ENCODE measurements at regions not wholly inside any gene's neighbourhood (a gene's known extent, or its start where the extent isn't known, plus 50 kb on each side); places are given as distances from the start of the nearest gene placed in this dataset.

DNA sequence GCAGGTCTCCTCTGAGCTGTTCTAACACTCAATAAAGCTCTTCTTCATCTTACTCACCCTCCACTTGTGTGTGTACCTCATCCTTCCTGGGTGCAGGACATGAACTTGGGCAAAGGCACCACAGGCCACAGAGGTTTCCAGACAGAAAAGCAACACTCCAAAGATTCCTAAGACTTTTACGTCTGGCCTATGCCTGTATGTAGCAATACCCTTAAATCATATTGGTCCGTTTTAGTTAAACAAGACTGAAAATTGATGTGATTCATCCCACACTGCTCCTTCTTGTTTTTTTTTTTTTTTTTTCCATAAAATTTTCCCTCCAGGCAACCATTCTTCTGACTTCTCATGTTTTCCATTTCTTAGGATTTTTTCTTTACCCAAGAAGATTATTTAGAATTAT is 404.3 kb downstream of the PID1 start:
- DNase-seq: no peak
- in situ Hi-C loops (cut with MboI; ENCODE audit: low pct_unique_long_range_greater_than_20kb, low sequenced_read_pairs): no loop called here

GRCh38 chr2:228866044-228866443 is 405.0 kb downstream of the PID1 start:
- no peak for DNase-seq
- in situ Hi-C loops (cut with MboI; ENCODE audit: low pct_unique_long_range_greater_than_20kb, low sequenced_read_pairs): no loop called here

GRCh38 chr2:228864131-228864530 is 407.0 kb downstream of the PID1 start:
- DNase-seq: no peak
- in situ Hi-C loops (cut with MboI; ENCODE audit: low pct_unique_long_range_greater_than_20kb, low sequenced_read_pairs): no loop called here

DNA sequence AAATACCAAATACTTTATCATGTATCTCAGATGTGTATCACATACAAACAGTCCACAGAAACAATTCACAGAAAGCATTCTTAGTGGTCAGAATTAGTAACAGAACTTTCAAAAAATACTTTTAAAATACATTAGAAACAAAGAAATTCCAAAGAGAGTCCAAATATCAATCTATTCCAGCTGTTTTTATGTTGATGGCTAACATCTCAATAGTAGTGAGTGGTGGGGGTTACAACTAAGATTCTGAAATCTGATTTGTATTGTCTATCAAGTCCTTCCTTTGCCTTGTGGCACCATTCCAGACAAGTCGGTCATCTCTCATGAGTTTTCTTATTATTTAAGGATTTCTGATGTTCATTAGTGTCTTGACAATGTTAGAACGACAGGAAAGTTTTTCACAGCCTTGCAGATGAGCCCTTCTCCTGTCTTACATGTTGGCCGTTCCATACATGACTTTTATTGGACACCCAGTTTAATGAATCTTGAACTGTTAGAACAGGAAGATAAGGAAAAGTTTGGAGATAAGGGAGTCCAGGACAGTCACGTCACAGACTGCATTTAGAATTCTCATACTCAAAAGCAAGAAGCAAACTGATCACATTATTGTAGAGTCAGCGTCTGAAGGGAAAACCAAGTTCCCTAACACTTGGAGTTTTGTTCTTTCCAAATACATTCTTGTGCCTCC is 410.3 kb downstream of the PID1 start:
- DNase-seq: no peak
- in situ Hi-C loops (cut with MboI; ENCODE audit: low pct_unique_long_range_greater_than_20kb, low sequenced_read_pairs): no loop called here

DNA sequence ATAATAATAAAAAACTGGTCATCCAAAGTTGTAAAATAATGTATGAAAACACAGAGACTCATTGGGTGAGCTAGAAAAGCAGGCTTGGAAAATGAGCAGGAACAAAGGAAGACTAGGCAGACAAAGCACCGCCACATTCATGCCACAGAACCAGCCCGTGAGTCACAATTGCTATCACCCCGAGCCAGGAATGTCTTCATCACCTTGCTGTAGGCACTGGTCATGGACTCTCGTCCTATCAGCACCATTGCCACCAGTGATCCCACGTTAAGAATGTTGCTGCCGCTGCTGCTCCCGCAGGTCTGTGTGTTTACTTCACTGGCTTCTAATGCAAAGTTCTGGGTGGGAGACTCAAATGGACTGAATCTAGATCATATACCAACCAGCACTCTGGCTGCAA is 417.9 kb downstream of the PID1 start:
- in situ Hi-C loops (cut with MboI; ENCODE audit: low pct_unique_long_range_greater_than_20kb, low sequenced_read_pairs): no loop called here
- no peak for DNase-seq

DNA sequence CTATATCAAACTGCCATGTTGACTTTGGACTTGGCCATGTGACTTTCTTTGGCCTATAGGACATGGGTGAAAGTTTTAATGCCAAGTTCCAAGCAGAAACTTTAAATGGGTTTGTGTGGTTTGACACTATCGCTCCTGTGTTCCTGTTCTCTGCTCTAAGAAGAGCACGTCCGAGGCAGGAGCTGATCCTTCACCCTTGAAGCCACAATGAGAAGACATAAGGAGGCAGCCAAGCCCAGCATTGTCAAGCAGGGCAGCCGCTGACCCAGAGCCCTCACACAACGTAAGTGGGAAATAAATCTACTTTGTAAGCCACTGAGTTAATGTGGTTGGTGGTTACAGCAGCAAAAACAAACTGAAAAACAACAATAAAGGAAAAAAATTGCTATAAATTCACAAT is 422.4 kb downstream of the PID1 start:
- no peak for DNase-seq

GRCh38 chr2:228847684-228848083 is 423.4 kb downstream of the PID1 start:
- in situ Hi-C loops (cut with MboI; ENCODE audit: low pct_unique_long_range_greater_than_20kb, low sequenced_read_pairs): no loop called here

More for the DNA sequence above, 422.4 kb downstream of the PID1 start:
- in situ Hi-C loops (cut with MboI; ENCODE audit: low pct_unique_long_range_greater_than_20kb, low sequenced_read_pairs): no loop called here

GRCh38 chr2:228846161-228846560 is 424.9 kb downstream of the PID1 start:
- in situ Hi-C loops (cut with MboI; ENCODE audit: low pct_unique_long_range_greater_than_20kb, low sequenced_read_pairs): no loop called here
- no peak for DNase-seq

More at GRCh38 chr2:228847684-228848083, 423.4 kb downstream of the PID1 start:
- no peak for DNase-seq

GRCh38 chr2:228845162-228845925 is 425.7 kb downstream of the PID1 start:
- in situ Hi-C loops (cut with MboI; ENCODE audit: low pct_unique_long_range_greater_than_20kb, low sequenced_read_pairs): no loop called here

DNA sequence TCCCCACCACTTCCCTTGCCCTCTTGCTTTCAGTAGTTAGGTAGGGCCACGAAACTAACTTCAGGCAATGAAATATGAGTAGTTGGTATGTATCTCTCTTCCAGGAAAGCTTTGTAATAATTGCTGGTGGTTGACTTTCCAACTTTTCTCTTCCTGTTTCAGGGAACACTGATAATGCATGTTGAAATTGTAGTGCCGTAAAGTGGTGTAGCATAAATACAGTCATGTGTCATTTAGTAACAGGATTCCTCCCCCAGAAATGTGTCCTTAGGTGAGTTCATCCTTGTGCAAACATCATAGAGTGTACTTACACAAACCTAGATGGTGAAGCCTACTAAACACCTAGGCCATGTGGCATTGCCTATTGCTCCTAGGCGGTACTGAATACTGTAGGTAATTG is 429.2 kb downstream of the PID1 start:
- in situ Hi-C loops (cut with MboI; ENCODE audit: low pct_unique_long_range_greater_than_20kb, low sequenced_read_pairs): no loop called here
- no peak for DNase-seq

More at GRCh38 chr2:228845162-228845925, 425.7 kb downstream of the PID1 start:
- DNase-seq: no peak

- DNase-seq: no peak
- in situ Hi-C loops (cut with MboI; ENCODE audit: low pct_unique_long_range_greater_than_20kb, low sequenced_read_pairs): no loop called here
Observed at GRCh38 chr2:228841475-228841874, 429.6 kb downstream of the PID1 start.

DNA sequence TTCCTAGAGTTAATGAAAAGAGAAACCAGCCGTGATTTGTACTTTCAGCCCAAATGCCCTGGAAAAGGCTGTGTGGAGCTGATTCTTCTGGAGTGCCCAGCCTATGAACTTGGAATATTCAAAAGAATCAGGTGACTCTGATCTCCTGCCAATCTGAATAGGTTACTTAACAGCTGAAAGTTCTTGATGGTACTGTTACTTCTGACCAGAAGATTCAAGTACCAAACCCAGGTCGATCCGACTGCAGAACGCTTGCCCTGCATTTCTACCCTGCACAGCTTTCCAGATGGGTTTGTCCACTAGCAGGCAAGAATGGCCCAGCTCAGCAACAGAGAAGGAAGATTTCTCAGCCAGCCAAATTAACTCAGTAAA is 430.4 kb downstream of the PID1 start:
- in situ Hi-C loops (cut with MboI; ENCODE audit: low pct_unique_long_range_greater_than_20kb, low sequenced_read_pairs): no loop called here
- DNase-seq: no peak

DNA sequence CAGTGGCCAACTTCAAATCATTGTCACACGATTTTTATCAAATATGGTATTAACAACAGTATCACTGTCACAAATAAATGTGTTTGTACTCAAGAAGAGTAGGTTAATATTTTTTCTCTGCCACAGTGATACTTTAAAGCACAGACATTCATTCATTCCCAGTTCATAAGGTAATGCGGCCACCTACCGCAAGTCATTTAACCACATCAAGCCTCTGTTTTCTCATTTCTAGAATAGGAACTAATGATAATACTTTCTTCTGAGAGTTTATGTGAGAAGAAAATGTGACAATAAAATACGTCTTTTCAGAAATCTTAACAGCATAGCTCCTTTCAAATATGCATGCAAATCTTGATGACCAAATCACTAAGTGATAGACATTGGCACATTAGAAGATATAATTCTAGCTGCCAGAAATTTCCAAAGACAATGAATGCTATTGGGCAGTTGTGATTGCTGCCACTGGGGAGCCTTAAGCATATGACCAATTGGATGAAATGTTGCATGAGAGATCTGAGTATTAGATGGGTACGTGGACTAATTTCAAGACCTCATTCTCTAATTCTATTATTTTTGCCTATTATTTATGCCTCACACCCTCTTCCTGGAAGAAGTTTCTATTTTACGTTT is 430.9 kb downstream of the PID1 start:
- in situ Hi-C loops (cut with MboI; ENCODE audit: low pct_unique_long_range_greater_than_20kb, low sequenced_read_pairs): no loop called here
- no peak for DNase-seq

- in situ Hi-C loops (cut with MboI; ENCODE audit: low pct_unique_long_range_greater_than_20kb, low sequenced_read_pairs): no loop called here
- DNase-seq: no peak
Observed at GRCh38 chr2:228839421-228839876, 431.6 kb downstream of the PID1 start.

DNA sequence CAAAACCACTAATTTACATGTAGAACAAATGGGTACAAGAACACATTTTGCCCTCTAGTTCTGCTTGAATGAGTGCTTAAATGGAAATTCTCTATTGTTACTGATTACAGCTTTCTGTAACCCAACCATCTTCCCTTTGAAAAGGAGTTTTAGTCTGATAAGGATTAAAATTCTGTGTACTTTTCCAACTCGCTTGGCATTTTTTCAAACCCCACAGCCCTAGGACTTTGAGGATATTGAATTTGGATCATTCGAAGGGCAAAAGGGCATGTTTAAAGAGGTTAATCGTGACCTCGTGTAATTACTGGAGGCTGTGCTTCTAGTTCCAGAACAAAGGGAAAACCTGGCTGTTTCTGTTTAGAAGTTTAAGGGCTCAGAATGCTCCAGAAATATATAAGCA is 432.3 kb downstream of the PID1 start:
- DNase-seq: no peak
- in situ Hi-C loops (cut with MboI; ENCODE audit: low pct_unique_long_range_greater_than_20kb, low sequenced_read_pairs): no loop called here

DNA sequence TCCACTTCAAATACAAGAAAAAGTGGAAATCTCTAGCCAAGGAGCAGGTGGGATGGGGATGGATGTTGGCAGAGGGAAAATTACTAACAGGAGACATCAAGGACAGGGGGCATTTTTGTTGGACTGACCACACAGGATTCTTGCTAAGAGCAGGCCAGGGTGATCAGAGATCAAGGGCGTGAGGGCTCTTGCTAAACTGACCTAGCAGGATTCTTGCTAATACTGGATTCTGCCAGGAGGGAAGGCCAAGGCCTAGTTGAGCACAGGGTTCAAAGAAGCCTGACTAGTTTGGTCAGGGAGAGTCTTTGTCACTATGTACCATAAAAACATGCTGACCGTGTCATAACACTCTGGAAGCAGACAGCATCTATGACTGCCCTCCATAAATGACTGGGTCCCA is 442.7 kb downstream of the PID1 start:
- DNase-seq: no peak
- in situ Hi-C loops (cut with MboI; ENCODE audit: low pct_unique_long_range_greater_than_20kb, low sequenced_read_pairs): no loop called here

- DNase-seq: no peak
- in situ Hi-C loops (cut with MboI; ENCODE audit: low pct_unique_long_range_greater_than_20kb, low sequenced_read_pairs): no loop called here
Observed at GRCh38 chr2:228827056-228827700, 443.9 kb downstream of the PID1 start.

DNA sequence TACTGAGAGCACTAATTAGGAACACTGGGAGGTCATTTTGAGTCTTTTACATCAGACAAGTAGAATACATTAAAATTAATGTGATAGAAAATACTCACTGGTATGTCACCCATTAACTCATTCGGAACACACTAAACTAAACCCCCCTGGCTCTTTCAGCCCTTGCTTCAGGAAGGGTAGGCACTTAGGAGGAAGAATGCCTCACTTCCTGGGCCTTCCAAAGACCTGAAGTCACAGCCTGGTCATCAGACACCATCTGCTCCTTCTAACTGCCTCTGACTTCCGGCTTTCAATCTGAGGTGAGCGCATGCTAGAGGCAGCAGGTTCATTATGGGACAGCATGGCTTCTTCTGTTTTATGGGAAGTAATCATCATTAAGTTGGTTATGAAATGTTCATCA is 451.4 kb downstream of the PID1 start:
- in situ Hi-C loops (cut with MboI; ENCODE audit: low pct_unique_long_range_greater_than_20kb, low sequenced_read_pairs): no loop called here
- no peak for DNase-seq

- DNase-seq: no peak
- in situ Hi-C loops (cut with MboI; ENCODE audit: low pct_unique_long_range_greater_than_20kb, low sequenced_read_pairs): no loop called here
Observed at GRCh38 chr2:228802181-228803071, 468.7 kb downstream of the PID1 start.
